Breast epithelium (tissue), 4 donors: ENCODE measurements at regions not wholly inside any gene's neighbourhood (a gene's known extent, or its start where the extent isn't known, plus 50 kb on each side); places are given as distances from the start of the nearest gene placed in this dataset.

Experiments used
- DNase-seq, 2 donors: peaks; one replicate each; pipeline ENCODE4 v3.0.0-alpha.2; 2019; ENCODE audit warnings: low spot score in 2 of 2
- H3K27ac ChIP-seq, 2 donors: fragments of 200-600 bp; sonication (generic) in 1 of 2; one replicate each; pipeline ENCODE4 v1.5.1; 2016 to 2019; ENCODE audit warnings: mild to moderate bottlenecking in 1 of 2
- H3K27me3 ChIP-seq, 2 donors: fragments of 200-600 bp; sonication (generic) in 1 of 2; one replicate each; pipeline versions ENCODE4 v1.5.1 to v1.6.0; 2017 to 2019; ENCODE audit warnings: control low read depth in 1 of 2, mild to moderate bottlenecking in 1 of 2
- H3K36me3 ChIP-seq: fragments of 200-600 bp; one replicate; pipeline ENCODE4 v1.5.1; 2019
- H3K4me1 ChIP-seq, 2 donors: fragments of 200-600 bp; sonication (generic); one replicate each; pipeline ENCODE4 v1.5.1; 2016 to 2019; ENCODE audit warnings: control low read depth in 1 of 2
- H3K4me3 ChIP-seq, 3 donors: fragments of 200-600 bp; sonication (generic); 1 replicate in 2 of 3; 2 replicates in 1 of 3; pipeline ENCODE4 v1.5.1; 2016 to 2019; ENCODE audit warnings: mild to moderate bottlenecking in 3 of 3, moderate library complexity in 2 of 3
- H3K9me3 ChIP-seq, 2 donors: fragments of 200-600 bp; sonication (generic) in 1 of 2; one replicate each; pipeline ENCODE4 v1.5.1; 2016 to 2019; ENCODE audit warnings: control low read depth in 1 of 2
- POLR2A ChIP-seq: fragments of 450-650 bp; IDR thresholded peaks from one replicate; pipeline ENCODE4 v1.6.1; 2016; ENCODE audit warnings: antibody characterized with exemption, mild to moderate bottlenecking, moderate library complexity
- POLR2AphosphoS5 ChIP-seq, 3 donors: sonication (generic); formaldehyde crosslinking; IDR thresholded peaks; one replicate each; pipeline ENCODE4 v1.6.1; 2017; ENCODE audit warnings: antibody characterized with exemption in 3 of 3
- intact Hi-C: fragments of 100-400 bp; cut with DNase I; formaldehyde crosslinking; loops from one replicate; pipeline ENCODE4 v1.15.1; 2023; ENCODE audit warnings: low total_unique reads
- TF ChIP-seq, protein P1 (sequence below), 3 donors: fragments of 450-650 bp; IDR thresholded peaks; one replicate each; pipeline ENCODE4 v1.5.1; 2016 to 2017; ENCODE audit warnings: antibody characterized with exemption in 3 of 3, mild to moderate bottlenecking in 3 of 3, moderate library complexity in 3 of 3

DNA sequence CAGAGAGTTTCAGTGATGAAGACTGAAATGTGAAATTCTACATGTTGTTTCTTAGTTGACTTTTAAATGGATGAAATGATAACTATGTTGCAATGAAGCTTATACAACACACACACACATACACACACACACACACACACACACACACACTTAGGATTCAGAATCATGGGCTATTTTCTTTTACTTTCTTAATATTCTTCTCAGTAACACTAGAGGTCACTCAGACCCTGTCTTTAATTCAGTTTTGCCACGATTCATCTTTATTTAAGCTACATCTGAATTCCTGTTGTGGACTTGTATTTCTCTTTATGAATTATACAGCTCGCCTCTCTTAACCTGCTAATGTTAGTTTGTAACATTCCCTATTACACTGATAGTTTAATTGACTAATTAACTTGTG, 109.6 kb upstream of the GOT2 start:
- no peaks in the 10 kb centered on the region for H3K36me3 ChIP-seq
- no peak for DNase-seq
- no peaks in the 10 kb centered on the region for H3K4me1 ChIP-seq
- H3K4me3 ChIP-seq, result no peak overlapping the region
- no peaks in the 10 kb centered on the region for H3K27me3 ChIP-seq
- no peak for TF ChIP-seq POLR2AphosphoS5 (IDR thresholded peaks at IDR 0.05)
- no peak for TF ChIP-seq POLR2A
- TF ChIP-seq, protein P1, sequence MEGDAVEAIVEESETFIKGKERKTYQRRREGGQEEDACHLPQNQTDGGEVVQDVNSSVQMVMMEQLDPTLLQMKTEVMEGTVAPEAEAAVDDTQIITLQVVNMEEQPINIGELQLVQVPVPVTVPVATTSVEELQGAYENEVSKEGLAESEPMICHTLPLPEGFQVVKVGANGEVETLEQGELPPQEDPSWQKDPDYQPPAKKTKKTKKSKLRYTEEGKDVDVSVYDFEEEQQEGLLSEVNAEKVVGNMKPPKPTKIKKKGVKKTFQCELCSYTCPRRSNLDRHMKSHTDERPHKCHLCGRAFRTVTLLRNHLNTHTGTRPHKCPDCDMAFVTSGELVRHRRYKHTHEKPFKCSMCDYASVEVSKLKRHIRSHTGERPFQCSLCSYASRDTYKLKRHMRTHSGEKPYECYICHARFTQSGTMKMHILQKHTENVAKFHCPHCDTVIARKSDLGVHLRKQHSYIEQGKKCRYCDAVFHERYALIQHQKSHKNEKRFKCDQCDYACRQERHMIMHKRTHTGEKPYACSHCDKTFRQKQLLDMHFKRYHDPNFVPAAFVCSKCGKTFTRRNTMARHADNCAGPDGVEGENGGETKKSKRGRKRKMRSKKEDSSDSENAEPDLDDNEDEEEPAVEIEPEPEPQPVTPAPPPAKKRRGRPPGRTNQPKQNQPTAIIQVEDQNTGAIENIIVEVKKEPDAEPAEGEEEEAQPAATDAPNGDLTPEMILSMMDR (IDR thresholded peaks at IDR 0.05), result peak in 1 of 3 donors; percentile 17
- intact Hi-C loops, result no loop called here
- no peaks in the 10 kb centered on the region for H3K9me3 ChIP-seq
- no peak overlapping the region for H3K27ac ChIP-seq

DNA sequence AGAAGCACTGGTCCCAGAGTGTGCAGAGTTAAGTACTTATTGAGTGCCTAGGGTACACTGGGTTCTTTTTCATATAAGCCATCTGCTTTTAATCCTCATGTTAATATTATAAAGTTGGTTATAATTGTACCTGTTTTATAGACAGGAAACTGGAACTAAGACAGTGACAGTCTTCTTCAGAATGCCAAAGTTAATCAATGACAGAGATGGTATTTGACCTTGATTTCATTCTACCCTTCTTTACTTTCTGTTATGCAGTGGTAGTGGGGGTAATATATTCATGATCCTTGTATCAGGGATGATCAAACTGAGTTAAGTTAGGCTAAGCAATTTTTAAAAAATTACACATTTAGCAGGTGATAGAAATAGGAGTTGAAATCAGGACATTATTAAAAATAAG, 108.6 kb upstream of the GOT2 start:
- TF ChIP-seq, protein P1 (IDR thresholded peaks at IDR 0.05), result no peak
- TF ChIP-seq POLR2A (no peak), POLR2AphosphoS5 (IDR thresholded peaks at IDR 0.05) (no peak)
- Histone ChIP-seq H3K27me3 (no peaks in the 10 kb centered on the region), H3K4me1 (no peaks in the 10 kb centered on the region), H3K36me3 (no peaks in the 10 kb centered on the region), H3K27ac (no peak overlapping the region), H3K9me3 (no peaks in the 10 kb centered on the region), H3K4me3 (no peak overlapping the region)
- DNase-seq, result no peak
- intact Hi-C loops, result no loop called here

DNA sequence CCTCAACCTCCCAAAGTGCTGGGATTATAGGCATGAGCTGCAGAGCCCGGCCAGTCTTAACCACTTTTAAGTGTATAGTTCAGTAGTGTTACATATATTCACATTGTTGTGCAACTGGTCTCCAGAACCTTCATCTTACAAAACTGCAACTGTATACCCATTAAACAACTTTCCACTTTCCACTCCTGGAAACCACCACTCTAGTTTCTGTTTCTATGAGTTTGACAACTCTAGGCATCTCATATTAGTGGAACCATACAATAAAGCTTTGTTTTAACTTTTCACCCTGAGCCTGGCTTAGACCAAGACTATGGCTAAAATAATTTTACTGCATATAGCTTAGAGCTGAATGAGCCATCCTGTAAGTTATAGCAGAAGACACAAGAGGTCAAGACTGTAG, 108.0 kb upstream of the GOT2 start:
- H3K36me3 ChIP-seq, result no peaks in the 10 kb centered on the region
- no peaks in the 10 kb centered on the region for H3K4me1 ChIP-seq
- intact Hi-C loops, result no loop called here
- no peak for TF ChIP-seq POLR2AphosphoS5 (IDR thresholded peaks at IDR 0.05)
- TF ChIP-seq POLR2A, result no peak
- TF ChIP-seq, protein P1 (IDR thresholded peaks at IDR 0.05), result no peak
- H3K27ac ChIP-seq, result no peak overlapping the region
- H3K27me3 ChIP-seq, result no peaks in the 10 kb centered on the region
- no peak overlapping the region for H3K4me3 ChIP-seq
- DNase-seq, result no peak
- no peaks in the 10 kb centered on the region for H3K9me3 ChIP-seq

DNA sequence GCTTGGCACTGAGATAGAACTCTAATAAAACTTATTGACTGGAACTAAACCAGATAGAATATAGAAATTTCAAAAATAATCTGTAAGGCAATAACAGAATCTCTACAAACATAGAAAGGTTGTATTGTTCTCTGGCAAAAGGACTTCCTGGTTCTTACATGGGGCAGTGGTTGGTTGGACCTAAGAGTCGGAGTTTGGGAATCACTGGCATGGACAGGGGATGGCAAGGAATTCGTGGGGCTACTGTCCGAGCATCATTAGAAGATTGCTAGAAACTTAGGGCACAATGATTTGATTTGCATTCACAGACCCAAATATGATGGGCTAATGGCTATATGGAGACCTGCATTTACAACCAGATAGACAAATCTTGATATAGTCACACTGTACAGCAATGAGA, 103.8 kb upstream of the GOT2 start:
- intact Hi-C loops, result no loop called here
- Histone ChIP-seq H3K27ac (no peak overlapping the region), H3K9me3 (peaks cover 0 to 3% of the 10 kb centered on the region in 2 donors), H3K4me1 (no peaks in the 10 kb centered on the region), H3K36me3 (no peaks in the 10 kb centered on the region), H3K4me3 (no peak overlapping the region), H3K27me3 (no peaks in the 10 kb centered on the region)
- TF ChIP-seq POLR2AphosphoS5 (IDR thresholded peaks at IDR 0.05), result no peak
- no peak for TF ChIP-seq POLR2A
- no peak for DNase-seq

DNA sequence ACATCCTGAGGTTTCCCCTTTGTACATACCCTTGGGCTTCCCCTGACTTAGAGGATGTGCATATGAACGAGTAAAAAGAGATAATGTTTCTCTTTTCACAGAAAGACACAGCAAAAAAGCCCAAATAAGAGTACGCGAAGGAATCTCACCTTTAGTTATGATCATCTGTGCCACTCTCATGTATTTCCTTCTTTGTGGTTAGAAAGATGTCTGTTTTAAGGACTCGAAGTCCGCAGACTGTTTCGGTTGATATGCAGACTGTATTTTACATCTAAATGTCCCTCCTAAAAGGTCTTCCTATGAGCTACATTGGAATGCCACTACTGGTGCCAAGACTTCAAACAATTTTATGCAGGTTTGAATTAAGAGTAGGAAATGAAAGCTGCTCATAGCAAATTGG, 102.3 kb upstream of the GOT2 start:
- Histone ChIP-seq H3K27me3 (no peaks in the 10 kb centered on the region), H3K4me1 (no peaks in the 10 kb centered on the region), H3K36me3 (no peaks in the 10 kb centered on the region), H3K27ac (no peak overlapping the region), H3K4me3 (no peak overlapping the region), H3K9me3 (peaks cover 0 to 3% of the 10 kb centered on the region in 2 donors)
- TF ChIP-seq, protein P1 (IDR thresholded peaks at IDR 0.05), result no peak
- no peak for TF ChIP-seq POLR2AphosphoS5 (IDR thresholded peaks at IDR 0.05)
- TF ChIP-seq POLR2A, result no peak
- intact Hi-C loops, result no loop called here
- no peak for DNase-seq

DNA sequence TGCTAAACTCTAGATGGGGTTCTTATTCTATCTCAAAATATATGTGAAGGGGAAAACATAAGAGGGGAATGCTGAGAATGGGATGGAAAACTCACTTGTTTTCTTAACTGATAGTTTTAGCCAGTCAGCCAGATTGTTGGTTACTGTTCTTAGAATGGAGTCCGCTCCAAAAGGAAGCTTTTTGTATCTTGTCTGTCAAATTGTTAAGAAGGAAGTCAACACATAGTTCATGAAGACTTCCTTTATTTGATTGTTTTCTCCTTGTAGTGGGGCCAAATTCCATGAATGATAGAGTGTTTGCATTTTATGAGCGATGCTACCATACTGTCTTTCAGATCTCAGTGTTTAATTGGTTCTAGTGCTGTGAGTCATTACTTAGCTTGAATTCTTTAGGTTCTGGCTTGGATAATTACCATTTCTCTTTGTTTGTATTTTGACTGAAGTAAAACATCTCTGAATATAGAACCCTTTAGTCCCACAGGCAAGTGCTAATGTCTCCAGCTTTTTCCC, 98.3 kb upstream of the GOT2 start:
- Histone ChIP-seq H3K4me3 (no peak overlapping the region), H3K36me3 (no peaks in the 10 kb centered on the region), H3K4me1 (peaks cover 0 to 3% of the 10 kb centered on the region in 2 donors), H3K9me3 (peaks cover 0 to 3% of the 10 kb centered on the region in 2 donors), H3K27ac (no peak overlapping the region), H3K27me3 (no peaks in the 10 kb centered on the region)
- no peak for DNase-seq
- TF ChIP-seq, protein P1 (IDR thresholded peaks at IDR 0.05), result no peak
- no peak for TF ChIP-seq POLR2AphosphoS5 (IDR thresholded peaks at IDR 0.05)
- no peak for TF ChIP-seq POLR2A
- intact Hi-C loops, result no loop called here
